PC-9 (cell line): ENCODE measurements at regions not wholly inside any gene's neighbourhood (a gene's known extent, or its start where the extent isn't known, plus 50 kb on each side); places are given as distances from the start of the nearest gene placed in this dataset.

ENCODE experiments used
- BruUV-seq: library from RNA; stranded (reverse); fragments of 400-500 nt; replicated peaks from 2 replicates; lab custom pipeline; 2021; lab: Mats Ljungman, UMichigan
- CTCF ChIA-PET: fragments of 300-600 bp; sonication (Branson Sonifier 250); formaldehyde crosslinking; loops from one replicate; lab custom pipeline; 2022; ENCODE audit warnings: antibody characterized with exemption; lab: Charles Lee
- POLR2A ChIA-PET: fragments of 300-600 bp; sonication (Branson Sonifier 250); formaldehyde crosslinking; loops from one replicate; lab custom pipeline; 2022; ENCODE audit warnings: antibody characterized with exemption; ENCODE audit not compliant: unreplicated experiment; lab: Charles Lee
- DNase-seq, 2 experiments: peaks; one replicate each; pipeline versions ENCODE4 v3.0.0 to v3.0.0-alpha.2; 2015 to 2022; ENCODE audit warnings: mixed read lengths in 1 of 2
- H2AFZ ChIP-seq: fragments of 200-600 bp; sonication (generic); 2 replicates; pipeline ENCODE4 v1.8.1; 2017; ENCODE audit warnings: antibody characterized with exemption
- H3F3A ChIP-seq: fragments of 200-600 bp; sonication (generic); 2 replicates; pipeline ENCODE4 v1.8.1; 2017; ENCODE audit warnings: antibody characterized with exemption, mild to moderate bottlenecking, low read depth; ENCODE audit not compliant: insufficient read depth
- H3K27ac ChIP-seq: fragments of 200-600 bp; sonication (generic); 2 replicates; pipeline ENCODE4 v1.6.1; 2016; ENCODE audit warnings: mixed run types
- H3K27me3 ChIP-seq: fragments of 200-600 bp; sonication (generic); 2 replicates; pipeline ENCODE4 v1.6.1; 2016; ENCODE audit warnings: low read depth, mixed run types; ENCODE audit not compliant: insufficient read depth
- H3K36me3 ChIP-seq: fragments of 200-600 bp; sonication (generic); 2 replicates; pipeline ENCODE4 v1.6.1; 2016; ENCODE audit warnings: low read depth, mixed run types
- H3K4me1 ChIP-seq: fragments of 200-600 bp; sonication (generic); replicated peaks from 2 replicates; pipeline ENCODE4 v1.6.1; 2016; ENCODE audit warnings: mixed run types; ENCODE audit not compliant: insufficient read depth
- H3K4me2 ChIP-seq: fragments of 200-600 bp; sonication (generic); 2 replicates; pipeline ENCODE4 v1.6.1; 2017; ENCODE audit warnings: mixed run types
- H3K4me3 ChIP-seq: fragments of 200-600 bp; sonication (generic); 2 replicates; pipeline ENCODE4 v1.6.1; 2016; ENCODE audit warnings: mixed run types
- H3K79me2 ChIP-seq: fragments of 200-600 bp; sonication (generic); 2 replicates; pipeline ENCODE4 v1.6.1; 2017; ENCODE audit warnings: low read depth, mixed run types
- H3K9me2 ChIP-seq: fragments of 200-600 bp; sonication (generic); 2 replicates; pipeline ENCODE4 v1.8.1; 2017; ENCODE audit warnings: mild to moderate bottlenecking; ENCODE audit not compliant: insufficient read depth
- H3K9me3 ChIP-seq: fragments of 200-600 bp; sonication (generic); 2 replicates; pipeline ENCODE4 v1.8.1; 2016; ENCODE audit warnings: low read depth; ENCODE audit not compliant: insufficient read depth
- H4K20me1 ChIP-seq: fragments of 200-600 bp; sonication (generic); 2 replicates; pipeline ENCODE4 v1.8.1; 2017; ENCODE audit not compliant: insufficient read depth
- CTCF ChIP-seq: fragments of 200-600 bp; sonication (generic); conservative IDR thresholded peaks from 2 replicates; pipeline ENCODE4 v1.6.1; 2017; ENCODE audit warnings: mixed run types, antibody characterized with exemption, mild to moderate bottlenecking, moderate library complexity
- EZH2 ChIP-seq: fragments of 200-600 bp; sonication (generic); IDR thresholded peaks from 2 replicates; pipeline ENCODE4 v1.8.0; 2017; ENCODE audit warnings: antibody characterized with exemption, low read depth
- intact Hi-C: fragments of 100-400 bp; cut with micrococcal nuclease; formaldehyde crosslinking; loops from one replicate; pipeline ENCODE4 v1.10.0; 2022; ENCODE audit not compliant: unreplicated experiment

GRCh38 chr16:8199390-8199789 is 390.9 kb downstream of the TMEM114 start:
- DNase-seq: no peak
- Histone ChIP-seq H3K27ac (no peak overlapping the region), H3K36me3 (no peaks in the 10 kb centered on the region), H3K4me3 (no peak overlapping the region), H3K27me3 (no peaks in the 10 kb centered on the region), H3K9me2 (no peaks in the 10 kb centered on the region), H3K79me2 (no peaks in the 10 kb centered on the region), H3F3A (no peaks in the 10 kb centered on the region), H3K9me3 (no peaks in the 10 kb centered on the region), H2AFZ (no peak overlapping the region), H3K4me2 (no peak overlapping the region), H4K20me1 (no peaks in the 10 kb centered on the region), H3K4me1 (no peaks in the 10 kb centered on the region)
- no TSS peak for BruUV-seq
- ChIA-PET CTCF (no interaction called here), POLR2A (no interaction called here)
- intact Hi-C loops: no loop called here
- no peak for TF ChIP-seq CTCF
- no peak for TF ChIP-seq EZH2

GRCh38 chr16:8194794-8195193 is 395.5 kb downstream of the TMEM114 start:
- Histone ChIP-seq H3K4me2 (no peak overlapping the region), H3K9me2 (no peaks in the 10 kb centered on the region), H2AFZ (no peak overlapping the region), H3K4me3 (no peak overlapping the region), H3F3A (no peaks in the 10 kb centered on the region), H3K79me2 (no peaks in the 10 kb centered on the region), H3K4me1 (no peaks in the 10 kb centered on the region), H3K27ac (no peak overlapping the region), H4K20me1 (no peaks in the 10 kb centered on the region), H3K27me3 (peaks cover 9% of the 10 kb centered on the region; the same call in 1 of the 2 replicates), H3K9me3 (no peaks in the 10 kb centered on the region), H3K36me3 (no peaks in the 10 kb centered on the region)
- ChIA-PET POLR2A (interaction anchor here (0.6 kb wide), 1 partner anchor 1134 kb away, joined by 3 read pairs; no protein-coding TSS in a partner anchor), CTCF (interaction anchor here (0.5 kb wide), 1 partner anchor 1148 kb away, joined by 6 read pairs; no protein-coding TSS in a partner anchor)
- peak in 1 of 2 experiments; percentile 15 for DNase-seq
- no TSS peak for BruUV-seq
- intact Hi-C loops: no loop called here
- TF ChIP-seq EZH2 (no peak), CTCF (peak; percentile 50; the same call in 1 of the 2 replicates)

GRCh38 chr16:8188841-8189240 is 401.5 kb downstream of the TMEM114 start:
- Histone ChIP-seq H3K27me3 (peaks cover 54% of the 10 kb centered on the region), H3K27ac (no peak overlapping the region), H4K20me1 (no peaks in the 10 kb centered on the region; the same call in 1 of the 2 replicates), H3K4me1 (no peaks in the 10 kb centered on the region), H3F3A (no peaks in the 10 kb centered on the region), H3K4me2 (no peak overlapping the region), H3K9me2 (no peaks in the 10 kb centered on the region), H3K79me2 (no peaks in the 10 kb centered on the region), H3K36me3 (no peaks in the 10 kb centered on the region), H2AFZ (no peak overlapping the region), H3K9me3 (no peaks in the 10 kb centered on the region), H3K4me3 (no peak overlapping the region)
- TF ChIP-seq EZH2: no peak
- ChIA-PET POLR2A (no interaction called here), CTCF (no interaction called here)
- intact Hi-C loops: no loop called here
- no TSS peak for BruUV-seq
- no peak for DNase-seq
